Nephron (organoid): ENCODE measurements at regions not wholly inside any gene's neighbourhood (a gene's known extent, or its start where the extent isn't known, plus 50 kb on each side); places are given as distances from the start of the nearest gene placed in this dataset.

Experiments used
- H3K27ac Mint-ChIP-seq, 3 experiments: 2 replicates each; pipeline ENCODE4 v1.8.0; 2020; ENCODE audit warnings: mixed read lengths in 3 of 3, mild to moderate bottlenecking in 2 of 3, moderate library complexity in 1 of 3
- H3K27me3 Mint-ChIP-seq: 2 replicates; pipeline ENCODE4 v1.8.0; 2021; ENCODE audit warnings: low read depth, mild to moderate bottlenecking, moderate library complexity, mixed read lengths
- H3K36me3 Mint-ChIP-seq: 2 replicates; pipeline ENCODE4 v1.8.0; 2020; ENCODE audit warnings: low read depth, mixed read lengths
- H3K4me1 Mint-ChIP-seq: 2 replicates; pipeline ENCODE4 v1.8.0; 2020; ENCODE audit warnings: mixed read lengths
- H3K4me3 Mint-ChIP-seq, 3 experiments: 2 replicates each; pipeline ENCODE4 v1.8.0; 2020; ENCODE audit warnings: mild to moderate bottlenecking in 3 of 3, mixed read lengths in 3 of 3, moderate library complexity in 2 of 3
- H3K9me3 Mint-ChIP-seq: 2 replicates; pipeline ENCODE4 v1.8.0; 2020; ENCODE audit warnings: mixed read lengths
- TF ChIP-seq, protein P1 (sequence below), 3 experiments: fragments of 200-600 bp; sonication (generic); IDR thresholded peaks; one replicate each; pipeline ENCODE4 v1.5.0; 2021; ENCODE audit warnings: antibody characterized with exemption in 3 of 3; ENCODE audit not compliant: unreplicated experiment in 3 of 3

DNA sequence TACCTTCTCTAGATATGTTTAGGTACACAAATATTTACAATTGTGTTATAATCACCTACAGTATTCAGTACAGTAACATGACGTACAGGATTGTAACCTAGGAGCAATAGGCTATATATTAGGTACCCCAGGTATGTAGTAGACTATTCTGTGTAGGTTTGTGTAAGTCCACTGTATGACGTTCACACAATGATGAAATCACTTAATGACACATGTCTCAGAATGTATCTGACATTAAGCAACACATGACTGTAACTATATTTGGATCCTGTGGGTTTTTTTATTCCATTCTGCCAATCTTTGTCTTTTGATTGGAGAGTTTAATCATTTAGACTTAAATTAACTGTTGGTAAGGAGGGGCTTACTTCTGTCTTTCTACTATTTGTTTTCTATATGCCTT lies 52.1 kb downstream of the STYXL2 start:
- Mint-ChIP-seq H3K4me1 (peaks cover 10% of the 10 kb centered on the region), H3K9me3 (peaks cover 15% of the 10 kb centered on the region), H3K27ac (no peak overlapping the region), H3K4me3 (no peak overlapping the region), H3K27me3 (peaks cover 4% of the 10 kb centered on the region), H3K36me3 (peaks cover 8% of the 10 kb centered on the region)
- TF ChIP-seq, protein P1, sequence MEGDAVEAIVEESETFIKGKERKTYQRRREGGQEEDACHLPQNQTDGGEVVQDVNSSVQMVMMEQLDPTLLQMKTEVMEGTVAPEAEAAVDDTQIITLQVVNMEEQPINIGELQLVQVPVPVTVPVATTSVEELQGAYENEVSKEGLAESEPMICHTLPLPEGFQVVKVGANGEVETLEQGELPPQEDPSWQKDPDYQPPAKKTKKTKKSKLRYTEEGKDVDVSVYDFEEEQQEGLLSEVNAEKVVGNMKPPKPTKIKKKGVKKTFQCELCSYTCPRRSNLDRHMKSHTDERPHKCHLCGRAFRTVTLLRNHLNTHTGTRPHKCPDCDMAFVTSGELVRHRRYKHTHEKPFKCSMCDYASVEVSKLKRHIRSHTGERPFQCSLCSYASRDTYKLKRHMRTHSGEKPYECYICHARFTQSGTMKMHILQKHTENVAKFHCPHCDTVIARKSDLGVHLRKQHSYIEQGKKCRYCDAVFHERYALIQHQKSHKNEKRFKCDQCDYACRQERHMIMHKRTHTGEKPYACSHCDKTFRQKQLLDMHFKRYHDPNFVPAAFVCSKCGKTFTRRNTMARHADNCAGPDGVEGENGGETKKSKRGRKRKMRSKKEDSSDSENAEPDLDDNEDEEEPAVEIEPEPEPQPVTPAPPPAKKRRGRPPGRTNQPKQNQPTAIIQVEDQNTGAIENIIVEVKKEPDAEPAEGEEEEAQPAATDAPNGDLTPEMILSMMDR (IDR thresholded peaks at IDR 0.05; ENCODE audit: unreplicated experiment in 3 of 3) = no peak

DNA sequence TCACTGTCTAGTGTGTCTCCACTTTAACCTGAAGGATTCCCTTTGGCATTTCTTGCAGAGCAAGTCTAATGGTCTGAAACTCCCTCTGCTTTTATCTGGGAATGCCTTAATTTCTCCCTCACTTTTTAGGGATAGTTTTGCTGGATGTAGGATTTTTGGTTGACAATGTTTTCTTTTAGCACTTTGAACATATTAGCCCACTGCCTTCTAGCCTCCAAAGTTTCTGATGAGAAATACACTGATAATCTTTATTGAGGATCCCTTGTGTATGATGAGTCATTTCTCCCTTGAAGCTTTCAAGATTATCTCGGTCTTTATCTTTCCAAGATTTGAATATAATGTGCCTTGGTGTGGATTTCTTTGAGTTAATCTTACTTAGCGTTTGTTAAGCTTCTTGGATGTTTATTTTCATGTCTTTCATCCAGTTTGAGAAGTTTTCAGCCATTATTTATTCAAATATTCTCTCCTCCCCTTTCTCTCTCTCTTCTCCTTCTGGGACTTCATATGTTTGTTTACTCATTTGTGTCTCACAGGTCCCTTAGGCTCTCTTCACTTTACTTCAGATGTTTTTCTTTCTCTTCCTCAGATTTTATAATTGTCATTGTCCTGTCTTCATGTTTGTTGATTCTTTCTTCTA lies 53.1 kb downstream of the STYXL2 start:
- TF ChIP-seq, protein P1 (IDR thresholded peaks at IDR 0.05; ENCODE audit: unreplicated experiment in 3 of 3) = no peak
- H3K36me3 Mint-ChIP-seq = peaks cover 8% of the 10 kb centered on the region
- H3K9me3 Mint-ChIP-seq = peaks cover 15% of the 10 kb centered on the region
- H3K4me1 Mint-ChIP-seq = peaks cover 10% of the 10 kb centered on the region
- no peak overlapping the region for H3K4me3 Mint-ChIP-seq
- H3K27ac Mint-ChIP-seq = no peak overlapping the region
- H3K27me3 Mint-ChIP-seq = peaks cover 7% of the 10 kb centered on the region

DNA sequence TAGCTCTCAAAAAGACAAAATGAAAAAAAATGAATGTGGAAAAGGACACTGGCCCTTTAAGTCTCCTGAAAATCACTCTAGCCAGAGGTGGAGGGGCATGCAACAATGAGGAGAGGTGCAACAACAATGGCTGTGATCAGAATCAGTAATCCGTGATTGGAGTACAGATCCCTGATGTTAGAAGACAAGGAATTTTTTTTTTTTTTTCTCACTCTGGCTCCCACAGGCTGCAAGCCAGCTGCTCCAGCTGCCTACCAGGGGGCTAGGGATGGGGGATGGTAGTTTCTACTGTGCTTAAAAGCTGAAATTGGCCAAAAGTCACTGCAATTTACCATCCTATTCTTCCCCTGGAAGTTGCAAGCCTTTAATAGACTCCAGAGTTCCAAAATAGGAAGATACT lies 54.5 kb downstream of the STYXL2 start:
- TF ChIP-seq, protein P1 (IDR thresholded peaks at IDR 0.05; ENCODE audit: unreplicated experiment in 3 of 3) = no peak
- Mint-ChIP-seq H3K27ac (no peak overlapping the region), H3K36me3 (peaks cover 5% of the 10 kb centered on the region), H3K4me3 (no peak overlapping the region), H3K4me1 (peaks cover 10% of the 10 kb centered on the region), H3K27me3 (peaks cover 7% of the 10 kb centered on the region), H3K9me3 (peaks cover 14% of the 10 kb centered on the region)

DNA sequence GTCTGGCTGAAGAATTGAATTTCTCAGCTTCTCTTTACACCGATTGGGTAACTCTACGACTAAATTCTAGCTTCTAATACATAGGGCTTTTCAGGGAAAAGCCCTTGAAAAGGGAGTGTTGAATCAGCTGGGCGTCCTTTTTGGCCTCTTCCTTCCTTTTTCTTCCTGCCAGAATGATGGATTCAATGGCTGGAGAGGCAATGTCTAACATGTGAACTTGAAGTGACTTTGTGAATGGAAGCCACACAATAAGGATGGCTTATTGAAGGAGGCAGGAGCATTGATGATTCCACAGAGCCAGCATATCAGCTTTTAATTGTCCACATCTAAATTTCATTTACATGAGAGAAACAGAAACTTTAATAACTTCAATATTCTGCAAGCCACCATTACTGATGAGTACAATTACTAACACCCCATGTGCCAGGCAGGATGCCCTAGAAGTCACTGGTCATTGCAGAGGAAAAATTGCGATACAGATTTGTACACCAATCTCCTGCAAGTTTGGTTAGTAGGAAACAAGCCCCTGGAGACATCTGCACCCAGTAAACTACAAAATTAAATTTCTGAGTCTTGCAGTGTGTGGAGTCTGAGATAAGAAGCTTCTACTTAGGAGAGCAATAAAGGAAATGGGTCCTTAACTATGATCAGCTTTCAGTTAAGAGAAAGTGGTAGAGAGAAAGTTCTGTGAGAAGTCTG lies 56.1 kb downstream of the STYXL2 start:
- H3K9me3 Mint-ChIP-seq = peaks cover 10% of the 10 kb centered on the region
- peaks cover 10% of the 10 kb centered on the region for H3K4me1 Mint-ChIP-seq
- no peak overlapping the region for H3K4me3 Mint-ChIP-seq
- no peak overlapping the region for H3K27ac Mint-ChIP-seq
- TF ChIP-seq, protein P1 (IDR thresholded peaks at IDR 0.05; ENCODE audit: unreplicated experiment in 3 of 3) = no peak
- H3K36me3 Mint-ChIP-seq = peaks cover 5% of the 10 kb centered on the region
- peaks cover 3% of the 10 kb centered on the region for H3K27me3 Mint-ChIP-seq

DNA sequence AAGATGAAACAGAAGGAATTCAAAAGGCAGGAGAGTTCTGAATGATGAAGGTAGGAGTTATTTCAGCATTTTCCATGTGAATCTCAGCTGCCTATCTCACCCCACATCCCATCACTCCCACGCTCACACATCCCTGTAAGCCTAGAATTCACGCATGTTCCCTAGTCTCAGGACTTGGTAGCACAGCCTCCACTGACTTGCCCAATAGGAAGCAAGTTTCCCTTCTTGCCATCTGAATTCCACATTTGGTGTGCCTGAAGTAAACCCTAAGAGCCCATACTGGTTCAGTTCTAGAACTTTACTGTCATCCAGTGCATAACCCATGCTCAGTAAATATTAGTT lies 56.6 kb downstream of the STYXL2 start:
- H3K27me3 Mint-ChIP-seq = peaks cover 3% of the 10 kb centered on the region
- TF ChIP-seq, protein P1 (IDR thresholded peaks at IDR 0.05; ENCODE audit: unreplicated experiment in 3 of 3) = no peak
- no peak overlapping the region for H3K27ac Mint-ChIP-seq

More for the DNA sequence above, 56.6 kb downstream of the STYXL2 start:
- Mint-ChIP-seq H3K4me1 (peaks cover 10% of the 10 kb centered on the region), H3K4me3 (no peak overlapping the region), H3K36me3 (peaks cover 5% of the 10 kb centered on the region), H3K9me3 (peaks cover 10% of the 10 kb centered on the region)
